IPS DF 4.7 (cell line): ENCODE measurements at regions not wholly inside any gene's neighbourhood (a gene's known extent, or its start where the extent isn't known, plus 50 kb on each side); places are given as distances from the start of the nearest gene placed in this dataset.

Experiments used
- DNase-seq: peaks from one replicate; pipeline ENCODE4 v3.0.0-alpha.2; 2013; ENCODE audit warnings: low spot score; ENCODE audit errors: extremely low read depth

DNA sequence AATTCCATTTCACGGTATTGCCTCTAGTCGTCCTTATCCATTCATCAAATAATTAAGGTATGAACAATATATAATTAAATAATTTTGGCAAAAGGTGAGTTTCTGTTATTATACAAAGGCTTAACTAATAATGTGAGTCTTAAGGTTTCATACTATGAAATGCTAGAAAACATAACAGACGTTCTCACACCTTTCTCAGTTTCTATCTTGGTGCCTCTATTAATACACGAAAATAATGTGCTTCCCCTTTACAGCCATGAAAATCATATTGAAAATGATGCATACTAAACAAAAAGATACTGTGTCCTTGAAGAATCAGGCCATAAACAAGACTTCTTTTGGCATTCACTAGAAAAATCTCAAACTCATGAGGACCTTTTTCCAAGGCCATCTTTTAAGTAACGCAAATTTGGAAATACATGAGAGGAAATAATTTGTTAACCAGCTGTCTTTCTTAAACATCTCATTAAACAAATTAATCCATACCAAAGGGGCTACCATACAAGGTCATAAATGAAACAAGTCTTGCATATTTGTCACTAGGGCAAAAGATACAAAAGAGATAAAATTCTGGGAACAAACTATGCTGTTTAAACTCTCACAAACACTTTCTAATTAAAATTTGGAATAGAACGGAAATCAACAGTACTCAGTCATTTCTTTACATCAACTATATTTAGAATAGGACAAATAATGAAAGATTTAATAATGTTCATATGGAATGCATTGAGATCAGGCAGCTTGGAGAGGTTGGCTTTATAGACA, 53.9 kb upstream of the CAV2 start:
- no peak for DNase-seq

DNA sequence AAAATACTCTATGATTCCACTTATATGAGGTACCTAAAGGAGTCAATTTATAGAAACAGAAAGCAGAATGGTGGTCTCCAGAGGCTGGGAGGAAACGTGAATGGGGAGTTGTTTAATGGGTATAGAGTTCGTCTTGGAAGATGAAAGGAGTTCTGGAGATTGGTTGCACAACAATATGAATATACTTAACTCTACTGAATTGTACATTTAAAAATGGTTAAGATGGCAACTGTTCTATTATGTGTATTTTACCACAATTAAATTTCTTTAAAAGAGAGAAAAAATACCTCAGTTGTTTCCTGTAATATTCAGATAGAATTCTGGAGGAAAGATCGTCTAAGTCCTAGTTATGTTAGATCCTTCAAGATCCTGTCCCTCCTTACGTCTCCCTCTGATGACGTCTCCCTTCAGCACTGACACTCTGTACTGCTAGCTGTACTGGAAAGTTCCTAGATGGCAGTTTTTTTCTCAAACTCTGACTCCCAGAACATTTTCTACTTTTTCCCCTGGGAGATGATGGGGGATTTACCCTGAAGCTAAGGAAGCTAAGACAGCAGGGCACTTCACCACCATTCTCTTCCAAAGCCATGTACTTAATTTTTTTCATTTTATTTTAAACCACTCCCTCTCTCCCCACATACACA, 53.2 kb upstream of the CAV2 start:
- DNase-seq, result no peak

DNA sequence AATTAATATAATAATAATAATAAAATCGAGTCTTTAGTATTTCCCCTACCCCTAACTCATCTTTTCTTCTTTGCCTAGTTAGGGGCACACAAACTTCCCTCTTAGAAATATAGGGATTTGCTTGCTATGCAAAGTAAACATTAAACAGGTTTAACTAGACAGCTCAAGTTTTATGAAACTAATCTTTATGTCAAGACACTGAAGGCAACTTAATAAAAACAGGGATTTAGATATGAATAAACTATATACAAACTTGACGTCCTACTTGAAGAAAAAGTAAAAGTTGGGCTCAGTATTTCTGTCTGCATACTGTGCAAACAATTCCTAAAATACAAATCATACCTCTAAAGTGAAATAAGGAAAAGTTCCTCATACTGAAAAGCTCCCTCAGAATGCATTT, 52.1 kb upstream of the CAV2 start:
- DNase-seq, result no peak

DNA sequence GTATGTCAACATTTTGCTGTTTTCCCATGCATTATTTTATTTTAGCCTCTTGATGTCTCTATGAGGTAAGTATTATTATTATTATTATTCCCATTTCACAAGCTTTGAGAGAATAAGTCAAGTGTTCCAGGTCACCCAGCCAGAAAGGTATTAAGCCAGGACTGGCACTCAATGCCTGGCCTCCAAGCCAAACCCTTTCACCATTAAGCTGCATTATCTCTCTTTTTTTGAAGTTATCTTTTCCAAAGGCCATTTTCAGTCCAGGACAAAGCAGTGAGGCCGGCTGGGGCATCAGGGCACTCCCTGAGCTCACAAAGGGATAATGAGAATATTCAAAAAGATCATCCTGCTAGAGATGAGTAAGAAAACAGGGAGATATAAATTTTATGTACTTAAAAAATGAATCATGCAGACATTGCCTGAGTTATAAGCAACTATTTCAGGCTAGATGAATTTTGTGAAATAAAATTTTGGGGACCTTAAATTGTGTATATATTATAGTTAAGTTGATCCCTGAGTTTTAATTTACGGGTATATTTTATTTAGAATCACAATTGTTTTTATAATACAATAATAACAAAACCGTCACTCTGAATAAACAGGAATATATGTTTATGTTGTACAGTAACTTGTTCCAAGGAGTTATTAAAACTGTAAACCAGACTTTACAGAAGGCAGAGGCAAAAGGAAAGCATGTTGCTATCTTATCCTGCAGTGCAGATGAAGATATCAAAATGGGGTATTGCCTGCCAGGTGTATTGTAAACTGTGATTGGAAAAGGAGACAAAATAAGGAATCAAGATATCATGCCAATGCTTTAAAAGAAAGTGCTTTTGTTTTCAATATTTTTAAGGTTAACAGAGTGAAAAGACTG, 51.3 kb upstream of the CAV2 start:
- no peak for DNase-seq

DNA sequence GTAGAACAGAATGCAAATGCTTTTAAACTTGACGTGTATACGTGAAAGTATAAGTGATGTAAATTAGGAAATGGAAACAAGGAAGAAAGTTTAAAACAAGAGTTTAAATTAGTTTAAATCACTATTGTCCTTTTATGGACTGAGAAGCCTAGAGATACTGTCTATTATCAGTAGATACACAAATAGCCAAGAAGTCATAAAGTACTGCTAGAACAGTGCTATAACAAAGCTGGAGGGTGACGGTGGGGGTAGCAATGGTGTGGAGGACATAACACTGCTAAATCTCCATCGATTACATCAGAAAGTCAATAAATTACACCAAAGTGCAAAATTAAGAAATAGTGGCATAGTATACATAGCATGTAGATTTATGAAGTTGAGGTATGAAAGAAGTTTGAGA, 50.1 kb upstream of the CAV2 start:
- no peak for DNase-seq
